NCI-H1436 treated with DMSO at 0.1 percent for 48 hours (cell line): ENCODE measurements at regions not wholly inside any gene's neighbourhood (a gene's known extent, or its start where the extent isn't known, plus 50 kb on each side); places are given as distances from the start of the nearest gene placed in this dataset.

ENCODE experiments used
- DNase-seq: peaks from one replicate; lab custom pipeline; 2025; lab: John Stamatoyannopoulos, UW

DNA sequence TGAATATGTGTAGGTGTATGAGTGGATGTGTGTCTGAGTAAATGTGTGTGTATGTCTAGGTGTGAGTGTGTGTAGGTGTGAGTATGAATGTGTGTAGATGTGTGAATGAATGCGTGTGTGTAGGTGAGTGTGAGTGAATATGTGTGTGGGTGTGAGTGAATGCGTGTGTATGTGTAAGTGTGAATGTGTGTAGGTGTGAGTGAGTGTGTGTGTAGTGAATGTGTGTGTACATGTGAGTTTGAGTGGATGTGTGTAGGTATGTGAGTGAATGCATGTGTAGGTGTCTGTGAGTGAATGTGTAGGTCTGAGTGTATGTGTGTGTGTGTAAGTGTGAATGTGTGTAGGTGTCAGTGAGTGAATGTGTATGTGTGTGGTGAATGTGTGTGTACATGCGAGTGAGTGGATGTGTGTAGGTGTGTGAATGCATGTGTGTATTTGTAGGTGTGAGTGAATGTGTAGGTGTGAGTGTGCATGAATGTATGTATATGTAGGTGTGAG, 201.0 kb upstream of the ZNF536 start:
- no peak for DNase-seq

DNA sequence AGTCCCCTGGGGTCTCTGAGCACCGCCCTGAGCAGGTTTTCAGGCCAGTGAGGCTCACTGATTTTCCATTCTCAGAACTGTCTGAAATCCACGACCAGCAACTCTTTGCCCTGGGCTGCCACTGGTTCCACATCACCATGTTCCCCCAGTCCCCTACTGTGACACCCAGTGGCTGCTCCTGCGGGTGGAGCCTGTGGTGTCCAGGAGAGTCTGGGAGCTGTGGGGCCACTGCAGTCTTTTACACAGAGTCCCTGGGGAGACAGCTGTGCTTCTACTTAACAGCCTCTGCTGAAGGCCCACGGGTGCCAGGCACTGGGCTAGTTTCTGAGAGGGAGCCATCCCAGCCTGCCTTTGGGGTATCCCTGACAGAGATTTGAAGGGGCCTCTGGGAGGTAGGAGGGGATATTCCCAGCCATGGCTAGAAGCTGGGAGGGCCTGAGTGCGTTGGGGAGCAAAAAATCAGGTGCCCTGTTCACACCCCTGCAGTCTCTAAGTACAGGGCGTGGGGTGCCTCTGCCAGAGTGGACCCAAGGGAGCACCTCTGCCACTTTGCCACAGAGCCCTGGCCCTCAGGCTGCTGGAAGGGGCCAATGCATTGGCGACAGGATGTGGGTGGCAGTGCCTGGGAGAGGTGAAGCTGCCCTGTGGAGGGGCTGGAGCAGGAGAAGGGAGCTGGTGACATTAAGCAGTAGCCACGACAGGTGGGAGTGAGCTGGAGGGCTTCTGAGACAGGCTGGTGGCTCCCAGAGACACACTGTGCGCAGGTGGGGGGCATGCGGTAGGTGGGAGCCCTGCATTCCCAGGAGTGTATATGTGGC, 200.2 kb upstream of the ZNF536 start:
- no peak for DNase-seq

DNA sequence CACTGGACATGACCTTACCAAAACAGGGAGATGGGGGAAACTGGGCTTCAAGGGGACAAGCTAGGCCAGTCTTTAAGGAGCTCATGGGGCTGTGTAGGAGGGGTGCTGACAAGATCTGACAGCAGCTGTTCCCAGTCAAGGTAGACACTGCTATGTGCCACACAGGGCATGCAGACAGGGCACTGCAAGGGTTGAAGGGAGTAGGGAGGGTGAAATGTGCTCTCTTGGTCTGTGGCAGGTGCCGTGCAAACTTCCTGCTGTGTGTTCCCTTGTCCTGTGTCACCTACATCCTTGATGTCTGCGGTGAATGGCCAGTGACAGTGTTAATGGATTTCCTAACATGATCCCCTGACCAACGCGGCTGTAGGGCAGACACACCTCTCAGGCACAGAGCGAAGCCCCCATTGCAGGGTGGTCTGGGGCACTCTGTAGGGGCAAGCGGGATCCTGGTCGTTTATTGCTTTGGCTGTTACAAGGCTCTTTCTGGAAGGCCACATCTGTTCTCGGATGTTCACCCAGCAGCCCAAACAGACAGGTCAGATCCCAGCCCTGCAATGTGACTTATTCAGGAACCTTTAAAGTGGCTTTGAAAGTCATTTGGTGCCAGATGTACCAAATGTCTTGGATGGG, 199.5 kb upstream of the ZNF536 start:
- no peak for DNase-seq

DNA sequence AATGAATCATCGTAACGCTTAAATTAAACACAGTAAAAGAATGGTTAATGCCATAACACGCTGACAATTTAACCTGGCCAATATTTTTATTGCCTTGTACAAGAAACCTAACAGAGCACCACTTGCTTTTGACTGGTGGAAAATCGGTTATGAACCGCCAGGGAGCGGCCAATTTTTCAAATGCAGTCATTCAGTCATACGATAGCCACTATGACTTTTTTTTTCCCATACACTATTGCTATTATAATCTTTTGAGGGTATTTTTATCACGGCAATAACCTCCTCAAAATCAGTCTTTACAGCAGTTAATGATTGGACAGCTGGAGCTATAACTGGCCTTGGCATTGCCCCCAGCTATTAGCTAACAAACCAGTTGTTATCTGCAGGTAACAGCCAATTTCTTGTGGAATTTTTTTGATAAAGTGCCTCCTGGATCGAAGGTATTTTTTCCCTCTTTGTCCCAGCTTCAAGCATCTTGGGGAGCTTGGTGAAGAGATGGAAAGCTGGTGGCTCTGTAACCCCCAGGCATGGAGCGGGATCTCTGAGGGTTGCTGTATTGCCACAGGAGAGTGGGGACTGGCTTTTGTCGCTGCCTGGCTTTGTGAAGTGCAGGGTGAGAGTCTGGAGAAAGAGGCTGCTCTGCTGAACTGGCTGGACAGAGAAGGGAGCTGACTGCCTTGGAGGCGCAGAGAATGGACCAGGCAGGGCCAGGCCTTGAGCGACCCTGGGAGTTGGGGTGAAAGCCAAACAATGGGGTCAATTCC, 198.4 kb upstream of the ZNF536 start:
- no peak for DNase-seq

DNA sequence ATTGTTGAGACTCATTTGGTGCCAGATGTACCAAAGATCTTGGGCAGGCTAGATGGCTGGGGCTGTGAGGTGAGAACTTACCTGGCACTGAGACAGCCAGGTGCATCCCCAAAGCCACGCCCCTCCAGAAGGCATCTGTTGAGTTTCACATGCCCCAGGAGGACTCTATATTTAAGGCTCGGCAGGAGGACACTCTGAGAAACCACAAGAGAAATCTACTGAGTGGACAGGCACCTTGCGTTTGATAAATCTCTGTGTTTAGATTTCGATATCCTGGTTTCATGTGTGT, 197.9 kb upstream of the ZNF536 start:
- no peak for DNase-seq

- no peak for DNase-seq
Measured at GRCh38 chr19:30174791-30175190, 197.4 kb upstream of the ZNF536 start.

GRCh38 chr19:30175987-30176386, 196.2 kb upstream of the ZNF536 start:
- DNase-seq, result no peak

GRCh38 chr19:30178721-30179402, 193.3 kb upstream of the ZNF536 start:
- DNase-seq, result no peak

DNA sequence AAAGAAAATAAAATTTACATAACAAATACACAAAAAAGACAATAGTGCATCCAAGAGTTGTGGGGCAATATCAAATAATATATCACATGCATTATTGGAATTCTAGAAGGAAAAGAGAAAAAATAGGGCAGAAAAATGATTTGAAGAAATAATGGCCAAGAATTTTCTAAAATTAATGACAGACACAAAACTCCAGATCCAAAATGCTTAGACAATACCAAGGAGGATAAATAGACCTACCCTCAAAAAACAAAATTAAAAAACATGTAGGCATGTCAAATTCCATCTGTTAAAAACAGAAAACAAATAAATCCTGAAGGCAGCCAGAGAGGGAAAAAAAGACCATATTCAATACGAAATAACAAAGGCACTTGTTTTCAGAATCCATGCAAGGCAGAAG, 191.5 kb upstream of the ZNF536 start:
- DNase-seq, result no peak

- DNase-seq, result no peak
Measured at GRCh38 chr19:30183807-30184490, 188.2 kb upstream of the ZNF536 start.

- no peak for DNase-seq
Measured at GRCh38 chr19:30202060-30202600, 170.1 kb upstream of the ZNF536 start.

- no peak for DNase-seq
Measured at GRCh38 chr19:30204721-30205120, 167.5 kb upstream of the ZNF536 start.

DNA sequence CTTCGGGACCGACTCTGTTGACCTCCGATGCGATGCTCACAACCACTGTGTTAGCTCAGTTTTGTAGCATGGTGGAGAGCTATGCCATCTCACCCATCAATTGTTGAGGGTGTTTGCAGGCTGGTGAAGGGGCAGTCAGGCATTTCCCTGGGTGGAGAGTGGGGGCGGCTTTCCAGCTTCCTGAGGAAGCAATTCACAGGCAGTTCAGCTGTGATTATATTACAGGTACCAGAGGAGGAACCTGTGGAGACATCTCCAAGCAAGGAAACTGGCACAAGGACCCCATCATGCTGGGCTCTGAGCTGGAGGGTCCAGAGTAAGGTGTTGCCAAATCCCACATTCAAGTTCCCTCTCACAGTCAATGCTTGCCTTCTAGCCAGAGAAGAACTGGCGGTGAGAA, 166.0 kb upstream of the ZNF536 start:
- DNase-seq, result no peak

GRCh38 chr19:30207357-30207756, 164.8 kb upstream of the ZNF536 start:
- DNase-seq, result no peak

DNA sequence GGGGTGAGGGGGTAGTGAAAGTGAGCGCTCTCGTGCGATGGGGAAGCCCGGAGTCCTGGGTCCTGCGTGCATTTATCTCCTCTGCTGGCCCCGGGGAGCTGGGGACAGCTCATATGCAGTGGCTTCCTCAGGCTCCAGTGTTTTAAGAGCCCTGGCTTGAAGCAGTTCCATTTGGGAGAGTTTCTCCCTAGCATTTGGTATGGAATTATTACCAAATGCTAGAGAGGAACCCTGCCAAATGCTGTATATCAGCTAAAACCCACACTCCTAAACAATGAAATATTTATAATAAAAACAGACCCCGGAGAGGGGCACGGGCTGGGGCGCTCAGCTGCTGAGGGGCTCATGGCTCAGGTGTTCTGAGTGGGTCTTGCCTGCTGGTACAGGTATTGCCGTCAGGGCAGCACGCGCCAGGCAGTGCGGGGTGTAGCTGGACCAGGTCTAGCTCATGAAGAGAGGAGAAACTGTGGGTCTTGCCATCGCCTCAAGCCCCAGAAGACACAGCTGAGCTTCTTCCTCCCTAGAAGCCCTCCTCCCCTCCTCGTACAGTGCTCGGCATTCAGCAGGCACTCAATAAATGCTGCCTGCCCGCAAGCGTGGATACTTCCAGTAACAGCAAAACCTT, 163.6 kb upstream of the ZNF536 start:
- DNase-seq, result no peak

DNA sequence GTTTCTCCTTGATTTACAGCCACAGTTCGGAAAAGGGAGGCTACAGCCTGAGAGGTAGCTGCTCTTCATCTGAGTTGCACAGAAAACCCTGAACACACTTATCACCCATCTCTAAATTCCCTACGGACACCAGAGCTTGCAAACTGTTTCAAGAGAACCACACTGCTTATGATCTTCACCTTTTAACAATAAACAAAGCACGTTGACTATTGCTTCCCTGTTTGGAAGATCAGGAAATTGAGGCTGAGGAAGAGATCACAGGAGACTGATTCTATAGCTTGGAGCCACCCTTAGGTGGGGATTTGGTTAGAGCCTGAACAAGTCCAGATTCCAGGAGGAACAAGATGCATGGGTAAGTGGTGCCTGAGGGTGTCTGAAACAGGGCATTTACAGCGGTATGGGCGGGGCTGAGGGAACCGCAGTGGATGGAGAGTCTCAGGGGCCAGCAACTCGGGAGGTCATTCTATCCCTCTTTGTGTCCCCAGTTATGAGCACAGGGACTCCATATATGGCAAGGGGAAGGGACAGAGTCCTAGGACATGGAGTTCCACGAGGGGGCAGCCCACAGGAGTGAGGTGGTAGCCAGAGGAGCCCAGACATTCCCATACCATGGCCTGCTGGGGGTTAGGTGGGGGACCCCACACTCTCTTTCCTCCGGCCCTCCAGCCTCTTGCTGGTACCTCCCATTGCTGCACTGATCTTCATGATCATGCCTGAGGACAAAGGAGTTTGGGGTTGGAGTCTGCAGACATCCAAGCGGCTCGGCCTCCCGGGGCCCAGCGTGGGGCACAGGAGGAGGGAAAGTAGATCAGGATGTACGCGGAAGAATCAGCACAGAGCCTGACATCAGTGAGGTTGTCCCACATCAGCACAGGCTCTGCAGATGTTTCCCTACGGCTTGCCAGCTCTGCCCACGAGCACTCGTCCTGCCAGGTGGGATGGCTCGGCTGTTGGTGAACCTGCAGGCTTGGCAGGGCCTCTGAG, 162.3 kb upstream of the ZNF536 start:
- DNase-seq, result no peak

DNA sequence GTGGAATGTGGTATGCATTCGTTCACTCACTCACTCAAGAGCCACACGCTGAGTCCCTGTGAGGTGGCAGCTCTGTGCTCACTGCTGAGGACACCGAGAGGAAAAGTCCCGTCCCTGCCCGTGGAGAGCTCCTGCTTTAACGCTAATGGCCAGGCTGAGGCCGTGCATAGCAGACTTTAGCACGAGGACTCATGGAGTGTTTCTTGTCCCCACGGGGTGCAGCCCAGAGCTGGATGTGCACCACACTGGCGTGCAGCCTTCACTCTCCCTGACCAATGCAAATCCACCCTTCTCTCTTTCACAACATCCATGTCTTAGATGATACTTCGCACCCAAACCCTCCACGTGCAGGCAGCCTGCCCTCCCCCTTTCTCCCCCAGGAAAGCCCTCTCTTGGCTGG, 159.6 kb upstream of the ZNF536 start:
- no peak for DNase-seq

DNA sequence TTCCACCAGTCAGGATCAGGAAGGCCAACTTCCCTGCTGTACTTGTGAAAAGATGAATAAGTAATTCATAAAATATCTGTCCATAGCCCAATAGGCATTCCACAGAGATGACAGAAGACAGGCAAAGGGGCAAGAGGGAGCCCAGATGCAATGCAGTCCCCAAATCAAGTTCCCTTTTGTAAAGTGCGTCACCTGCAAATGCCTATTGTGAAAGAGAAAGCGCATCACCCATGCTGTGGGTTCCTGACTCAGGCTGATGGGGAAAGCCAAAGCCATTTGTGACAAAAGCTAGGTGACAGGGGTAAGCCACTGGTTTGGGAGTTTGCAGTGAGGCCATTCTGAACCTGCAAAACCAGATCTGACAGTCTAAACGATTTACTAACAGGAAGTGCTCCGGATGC, 157.5 kb upstream of the ZNF536 start:
- no peak for DNase-seq

GRCh38 chr19:30215248-30215647, 156.9 kb upstream of the ZNF536 start:
- DNase-seq, result no peak

DNA sequence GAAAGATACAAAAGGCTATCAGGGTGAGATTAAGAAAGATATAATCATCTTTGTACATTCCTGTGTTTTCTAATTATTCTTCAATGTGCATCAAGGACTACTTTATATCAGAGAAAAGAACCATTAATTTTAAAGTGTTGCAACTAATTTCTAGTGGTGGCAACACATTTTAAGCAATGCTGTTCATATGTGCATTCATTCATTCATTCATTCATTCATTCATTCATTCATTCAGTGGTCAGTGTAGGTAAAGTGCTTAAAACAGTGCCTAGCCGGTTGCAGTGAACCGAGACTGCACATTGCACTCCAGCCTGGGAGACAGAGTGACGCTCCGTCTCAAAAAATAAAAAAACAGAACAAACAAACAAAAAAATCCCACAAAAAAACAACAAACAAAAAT, 155.7 kb upstream of the ZNF536 start:
- no peak for DNase-seq
